HCT116 (cell line): ENCODE measurements at regions not wholly inside any gene's neighbourhood (a gene's known extent, or its start where the extent isn't known, plus 50 kb on each side); places are given as distances from the start of the nearest gene placed in this dataset.

ENCODE experiments used
- ATAC-seq: fragments of 200-7000 bp; cut with Tn5 transposase; 2 replicates; pipeline ENCODE4 v1.9.1; 2020; ENCODE audit warnings: mild to moderate bottlenecking, moderate library complexity
- BruUV-seq: library from RNA; stranded (reverse); fragments of 400-500 nt; replicated peaks from 2 replicates; lab custom pipeline; 2021; lab: Mats Ljungman, UMichigan
- CTCF ChIA-PET: fragments of 300-600 bp; sonication (Branson Sonifier 250); formaldehyde crosslinking; loops from one replicate; lab custom pipeline; 2021; ENCODE audit warnings: antibody characterized with exemption; lab: Charles Lee
- POLR2A ChIA-PET: fragments of 300-600, 350-600 bp; sonication (Branson Sonifier 250); formaldehyde crosslinking; loops from one replicate; lab custom pipeline; 2021; ENCODE audit warnings: antibody characterized with exemption; lab: Charles Lee
- RAD21 ChIA-PET, 2 experiments: fragments of 300-600 bp; sonication (Branson Sonifier 250); formaldehyde crosslinking; loops; one replicate each; lab custom pipeline; 2023; ENCODE audit warnings: low total read pairs in 2 of 2; ENCODE audit not compliant: uncharacterized antibody in 2 of 2, unreplicated experiment in 2 of 2, low non-redundant PET in 1 of 2; lab: Charles Lee
- DNase-seq: peaks from one replicate; pipeline ENCODE4 v3.0.0-alpha.2; 2010; ENCODE audit warnings: low read depth, low spot score
- H2AFZ ChIP-seq: fragments of 200-600 bp; shearing (Covaris generic), sonication (generic); 2 replicates; pipeline ENCODE4 v1.6.1; 2017; ENCODE audit warnings: low read depth, mixed run types, mixed read lengths, antibody characterized with exemption, low read length; ENCODE audit not compliant: poor library complexity, severe bottlenecking
- H3K27ac ChIP-seq: 2 replicates; pipeline ENCODE4 v1.5.1; 2012; ENCODE audit warnings: low read depth, low read length
- H3K27me3 ChIP-seq: fragments of 200-600 bp; sonication (generic); 2 replicates; pipeline ENCODE4 v1.6.1; 2016; ENCODE audit warnings: mixed run types, low read length, mixed read lengths; ENCODE audit not compliant: insufficient read depth
- H3K36me3 ChIP-seq, 2 experiments: fragments of 200-500 bp in 1 of 2; fragments of 200-600 bp in 1 of 2; sonication (Bioruptor generic) in 1 of 2; sonication (generic) in 1 of 2; 2 replicates each; pipeline versions ENCODE4 v1.5.1 to v1.6.1; 2014 to 2016; ENCODE audit warnings: low read length in 2 of 2, inconsistent platforms in 1 of 2, mixed read lengths in 1 of 2, mixed run types in 1 of 2; ENCODE audit not compliant: insufficient read depth in 2 of 2, control insufficient read depth in 1 of 2
- H3K4me1 ChIP-seq, 2 experiments: fragments of 200-600 bp in 1 of 2; sonication (generic) in 1 of 2; 2 replicates each; pipeline versions ENCODE4 v1.5.1 to v1.6.1; 2012 to 2017; ENCODE audit warnings: low read length in 2 of 2, inconsistent platforms in 1 of 2, mild to moderate bottlenecking in 1 of 2, mixed read lengths in 1 of 2, mixed run types in 1 of 2, moderate library complexity in 1 of 2; ENCODE audit not compliant: insufficient read depth in 2 of 2, control insufficient read depth in 1 of 2
- H3K4me2 ChIP-seq: fragments of 200-600 bp; sonication (generic); 2 replicates; pipeline ENCODE4 v1.6.1; 2017; ENCODE audit warnings: mixed run types, low read length, mixed read lengths
- H3K4me3 ChIP-seq, 2 experiments: fragments of 200-600 bp in 1 of 2; sonication (generic) in 1 of 2; replicated peaks in 1 of 2; 2 replicates each; pipeline ENCODE4 v1.5.1; 2011 to 2016; ENCODE audit warnings: low read length in 2 of 2, control low read depth in 1 of 2, low read depth in 1 of 2, mild to moderate bottlenecking in 1 of 2, mixed read lengths in 1 of 2, mixed run types in 1 of 2
- H3K79me2 ChIP-seq: fragments of 200-600 bp; sonication (generic); 2 replicates; pipeline ENCODE4 v1.6.1; 2017; ENCODE audit warnings: mild to moderate bottlenecking, mixed run types, low read length, moderate library complexity, mixed read lengths; ENCODE audit not compliant: insufficient read depth
- H3K9ac ChIP-seq: fragments of 200-600 bp; sonication (generic); 2 replicates; pipeline ENCODE4 v1.6.1; 2016; ENCODE audit warnings: low read length, mixed read lengths
- H3K9me2 ChIP-seq: fragments of 200-600 bp; sonication (generic), shearing (Covaris generic); 2 replicates; pipeline ENCODE4 v1.6.1; 2017; ENCODE audit warnings: mixed run types, mild to moderate bottlenecking, moderate library complexity; ENCODE audit not compliant: insufficient read depth
- H3K9me3 ChIP-seq, 2 experiments: fragments of 200-500 bp in 1 of 2; fragments of 200-600 bp in 1 of 2; sonication (Bioruptor generic) in 1 of 2; sonication (generic) in 1 of 2; 2 replicates each; pipeline ENCODE4 v1.6.1; 2014 to 2017; ENCODE audit warnings: low read length in 2 of 2, mixed read lengths in 2 of 2, inconsistent platforms in 1 of 2, low read depth in 1 of 2, mild to moderate bottlenecking in 1 of 2, mixed run types in 1 of 2, moderate library complexity in 1 of 2; ENCODE audit not compliant: control insufficient read depth in 1 of 2, insufficient read depth in 1 of 2
- H4K20me1 ChIP-seq: fragments of 200-600 bp; sonication (generic), shearing (Covaris generic); 2 replicates; pipeline ENCODE4 v1.6.1; 2017; ENCODE audit warnings: mixed run types, mild to moderate bottlenecking, moderate library complexity; ENCODE audit not compliant: insufficient read depth
- CTCF ChIP-seq, 3 experiments: fragments of 200-600 bp in 1 of 3; sonication (generic) in 1 of 3; IDR thresholded peaks in 2 of 3; conservative IDR thresholded peaks in 1 of 3; 2 replicates each; pipeline ENCODE4 v1.5.1; 2012 to 2017; ENCODE audit warnings: low read depth in 2 of 3, low read length in 2 of 3, antibody characterized with exemption in 1 of 3, borderline replicate concordance in 1 of 3, control low read depth in 1 of 3, mild to moderate bottlenecking in 1 of 3, mixed read lengths in 1 of 3, mixed run types in 1 of 3, moderate library complexity in 1 of 3; ENCODE audit not compliant: insufficient read depth in 1 of 3
- JUND ChIP-seq: IDR thresholded peaks from 2 replicates; pipeline ENCODE4 v1.6.1; 2012
- RAD21 ChIP-seq: IDR thresholded peaks from 2 replicates; pipeline ENCODE4 v1.6.1; 2012; ENCODE audit warnings: low read depth, mild to moderate bottlenecking
- SIN3A ChIP-seq: IDR thresholded peaks from 2 replicates; pipeline ENCODE4 v1.6.1; 2012; ENCODE audit warnings: low read depth
- SRF ChIP-seq: IDR thresholded peaks from 2 replicates; pipeline ENCODE4 v1.6.1; 2012; ENCODE audit warnings: low read depth
- ZBTB33 ChIP-seq: IDR thresholded peaks from 2 replicates; pipeline ENCODE4 v1.6.1; 2011; ENCODE audit warnings: mild to moderate bottlenecking, low read length, moderate library complexity; ENCODE audit not compliant: insufficient replicate concordance; ENCODE audit errors: extremely low read depth
- ZNF274 ChIP-seq: fragments of 200-500 bp; sonication (Bioruptor generic); IDR thresholded peaks from 2 replicates; pipeline ENCODE4 v1.6.1; 2014; ENCODE audit warnings: mild to moderate bottlenecking, low read depth, low read length, inconsistent platforms
- intact Hi-C: fragments of 100-400 bp; cut with micrococcal nuclease; formaldehyde crosslinking; loops from 2 replicates; pipeline ENCODE4 v1.10.0; 2022

GRCh38 chr6:170122651-170123050, 168.2 kb downstream of the DLL1 start:
- Histone ChIP-seq H3K27me3 (no peaks in the 10 kb centered on the region), H3K4me2 (no peak overlapping the region), H3K27ac (no peak overlapping the region), H3K9ac (no peak overlapping the region), H3K36me3 (no peaks in the 10 kb centered on the region), H3K79me2 (no peaks in the 10 kb centered on the region), H3K9me2 (no peaks in the 10 kb centered on the region), H3K4me3 (no peak overlapping the region), H3K9me3 (peaks cover 8 to 14% of the 10 kb centered on the region in 2 experiments; a peak in 3 of 4 replicates), H2AFZ (no peak overlapping the region), H4K20me1 (no peaks in the 10 kb centered on the region), H3K4me1 (peaks cover 6 to 7% of the 10 kb centered on the region in 2 experiments; a peak in 3 of 4 replicates)
- ChIA-PET CTCF (no interaction called here), POLR2A (no interaction called here), RAD21 (no interaction called here)
- intact Hi-C loops, result no loop called here
- TF ChIP-seq CTCF (IDR thresholded peaks at IDR 0.05 in 2 of 3, conservative IDR thresholded peaks at IDR 0.05 in 1 of 3; ENCODE audit: borderline replicate concordance in 1 of 3, insufficient read depth in 1 of 3, low read depth in 2 of 3, low read length in 2 of 3) (no peak), SIN3A (no peak), ZNF274 (no peak), RAD21 (no peak), SRF (no peak), ZBTB33 (no peak), JUND (no peak)
- no TSS peak for BruUV-seq
- no peak for DNase-seq
- ATAC-seq, result no peak
